ENCODE measurements at regions not wholly inside any gene's neighbourhood (a gene's known extent, or its start where the extent isn't known, plus 50 kb on each side); places are given as distances from the start of the nearest gene placed in this dataset.

DNA sequence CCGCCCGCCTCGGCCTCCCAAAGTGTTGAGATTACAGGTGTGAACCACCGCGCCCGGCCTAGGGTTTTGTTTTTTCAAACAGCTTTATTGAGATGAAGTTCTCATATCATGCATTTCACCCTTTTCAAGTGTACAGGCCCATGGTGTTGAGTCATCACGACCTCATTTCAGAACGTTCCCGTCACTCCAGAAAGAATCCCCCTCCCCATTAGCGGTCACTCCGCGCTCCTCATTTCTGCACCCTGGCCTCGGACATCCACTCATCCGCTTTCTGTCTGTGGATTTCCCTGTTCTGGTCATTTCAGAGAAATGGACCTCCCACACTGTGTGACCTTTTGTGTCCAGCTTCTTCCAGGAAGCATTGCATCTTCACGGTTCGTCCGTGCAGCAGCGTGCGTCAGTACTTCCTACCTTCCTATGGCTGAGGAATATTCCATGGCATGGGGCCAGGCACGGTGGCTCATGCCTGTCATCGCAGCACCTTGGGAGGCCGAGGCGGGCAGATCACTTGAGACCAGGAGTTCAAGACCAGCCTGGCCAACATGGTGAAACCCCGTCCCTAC, 135.2 kb upstream of the GSE1 start:
- TF ChIP-seq POLR2A (IDR thresholded peaks at IDR 0.05) (no peak), POLR2AphosphoS5 (IDR thresholded peaks at IDR 0.05) (no peak)
- TF ChIP-seq, protein P1, sequence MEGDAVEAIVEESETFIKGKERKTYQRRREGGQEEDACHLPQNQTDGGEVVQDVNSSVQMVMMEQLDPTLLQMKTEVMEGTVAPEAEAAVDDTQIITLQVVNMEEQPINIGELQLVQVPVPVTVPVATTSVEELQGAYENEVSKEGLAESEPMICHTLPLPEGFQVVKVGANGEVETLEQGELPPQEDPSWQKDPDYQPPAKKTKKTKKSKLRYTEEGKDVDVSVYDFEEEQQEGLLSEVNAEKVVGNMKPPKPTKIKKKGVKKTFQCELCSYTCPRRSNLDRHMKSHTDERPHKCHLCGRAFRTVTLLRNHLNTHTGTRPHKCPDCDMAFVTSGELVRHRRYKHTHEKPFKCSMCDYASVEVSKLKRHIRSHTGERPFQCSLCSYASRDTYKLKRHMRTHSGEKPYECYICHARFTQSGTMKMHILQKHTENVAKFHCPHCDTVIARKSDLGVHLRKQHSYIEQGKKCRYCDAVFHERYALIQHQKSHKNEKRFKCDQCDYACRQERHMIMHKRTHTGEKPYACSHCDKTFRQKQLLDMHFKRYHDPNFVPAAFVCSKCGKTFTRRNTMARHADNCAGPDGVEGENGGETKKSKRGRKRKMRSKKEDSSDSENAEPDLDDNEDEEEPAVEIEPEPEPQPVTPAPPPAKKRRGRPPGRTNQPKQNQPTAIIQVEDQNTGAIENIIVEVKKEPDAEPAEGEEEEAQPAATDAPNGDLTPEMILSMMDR (IDR thresholded peaks at IDR 0.05) = no peak
